GM21447 (cell line): ENCODE measurements at regions not wholly inside any gene's neighbourhood (a gene's known extent, or its start where the extent isn't known, plus 50 kb on each side); places are given as distances from the start of the nearest gene placed in this dataset.

Source experiments
- ATAC-seq: cut with Tn5 transposase; IDR thresholded peaks from one replicate; pipeline ENCODE4 v1.9.1; 2021; ENCODE audit not compliant: unreplicated experiment

- ATAC-seq, result no peak
These were observed 353.1 kb downstream of the UQCRFS1 start for GRCh38 chr19:28859811-28860210.

- no peak for ATAC-seq
These were observed 354.0 kb downstream of the UQCRFS1 start for GRCh38 chr19:28858933-28859332.

DNA sequence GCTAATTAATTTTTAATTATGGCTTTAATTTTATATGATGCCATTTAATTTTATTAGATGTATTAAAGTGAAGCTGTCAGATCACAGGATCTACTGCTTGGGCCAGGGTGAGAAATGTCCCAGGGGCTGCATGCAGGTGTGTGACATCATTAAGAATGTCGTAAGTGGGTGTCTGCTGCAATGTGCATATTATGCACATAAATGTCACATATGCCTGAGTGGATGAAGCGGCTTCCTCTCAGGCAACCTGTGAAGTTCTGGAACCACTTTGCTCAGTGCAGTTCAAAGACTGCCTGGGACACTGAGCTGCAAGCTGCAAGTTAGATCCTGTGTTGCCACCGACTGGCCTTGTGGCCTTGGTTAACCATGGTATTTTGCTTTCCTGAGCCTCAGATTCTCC, 355.0 kb downstream of the UQCRFS1 start:
- no peak for ATAC-seq

DNA sequence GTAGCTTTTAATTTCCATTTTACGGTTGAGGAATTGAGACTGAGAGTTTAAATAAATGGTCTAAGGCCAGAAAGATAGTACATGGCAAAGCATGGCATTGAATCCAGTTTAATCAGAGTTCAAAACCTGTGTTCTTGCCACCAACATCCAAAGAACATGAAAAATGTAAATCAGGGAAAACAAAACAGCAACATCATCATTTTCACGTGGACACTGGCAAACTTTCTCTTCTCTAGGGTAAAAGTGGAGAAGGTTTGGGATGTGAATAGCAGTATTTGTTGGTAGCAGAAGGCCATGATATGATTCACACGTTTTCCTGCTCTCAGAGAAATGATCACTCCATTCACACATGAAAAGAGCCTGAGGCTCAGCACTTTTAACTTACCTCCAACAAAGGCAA, 357.7 kb downstream of the UQCRFS1 start:
- no peak for ATAC-seq

DNA sequence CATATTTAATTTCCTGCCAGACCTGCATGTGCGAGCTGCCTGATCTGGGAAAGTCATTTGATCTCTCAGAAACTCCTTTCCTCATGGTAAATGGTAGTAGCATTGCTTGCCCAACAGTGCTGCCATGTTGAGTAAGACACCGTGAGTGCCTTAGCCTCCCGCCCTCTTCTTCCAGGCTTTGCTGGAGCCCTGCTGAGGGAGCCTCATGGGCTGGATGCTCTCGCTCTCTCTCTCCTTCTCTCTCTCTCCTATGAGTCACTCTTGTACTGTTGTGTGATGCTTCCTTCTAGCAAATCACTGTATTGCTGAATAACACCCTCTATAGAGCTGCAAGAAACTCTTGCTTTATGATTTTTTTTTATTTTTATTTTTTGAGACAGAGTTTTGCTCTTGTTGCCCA, 365.5 kb downstream of the UQCRFS1 start:
- ATAC-seq, result no peak

DNA sequence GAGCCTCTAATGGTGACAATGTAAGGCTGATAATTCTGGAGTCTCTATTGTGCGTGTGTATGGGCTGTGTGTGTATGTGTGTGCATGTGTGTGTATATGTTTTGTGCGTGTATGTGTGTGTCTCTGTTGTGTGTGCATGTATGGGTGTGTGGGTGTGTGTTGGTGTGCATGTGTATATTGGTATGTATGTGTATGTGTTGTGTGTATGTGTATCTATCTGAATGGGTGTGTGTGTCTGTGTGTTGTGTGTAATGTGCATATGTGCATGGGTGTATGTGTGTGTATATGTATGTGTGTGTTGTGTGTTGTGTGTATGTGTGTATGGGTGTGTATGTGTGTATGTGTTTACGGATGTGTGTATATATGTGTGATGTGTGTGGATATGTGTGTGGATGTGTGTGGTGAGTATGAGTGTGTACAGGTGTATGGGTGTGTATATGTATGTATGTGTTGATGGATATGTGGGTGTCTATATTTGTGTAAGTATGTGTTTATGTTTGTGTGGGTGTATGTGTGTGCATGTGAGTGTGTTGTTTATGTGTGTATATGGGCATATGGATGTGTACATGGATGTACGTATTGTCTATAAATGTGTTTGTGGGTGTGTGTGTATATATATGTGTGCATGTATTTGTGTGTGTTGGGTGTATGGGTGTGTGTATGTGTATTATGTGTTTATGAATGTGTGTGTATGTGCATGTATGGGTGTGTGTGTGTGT, 366.7 kb downstream of the UQCRFS1 start:
- ATAC-seq, result no peak

DNA sequence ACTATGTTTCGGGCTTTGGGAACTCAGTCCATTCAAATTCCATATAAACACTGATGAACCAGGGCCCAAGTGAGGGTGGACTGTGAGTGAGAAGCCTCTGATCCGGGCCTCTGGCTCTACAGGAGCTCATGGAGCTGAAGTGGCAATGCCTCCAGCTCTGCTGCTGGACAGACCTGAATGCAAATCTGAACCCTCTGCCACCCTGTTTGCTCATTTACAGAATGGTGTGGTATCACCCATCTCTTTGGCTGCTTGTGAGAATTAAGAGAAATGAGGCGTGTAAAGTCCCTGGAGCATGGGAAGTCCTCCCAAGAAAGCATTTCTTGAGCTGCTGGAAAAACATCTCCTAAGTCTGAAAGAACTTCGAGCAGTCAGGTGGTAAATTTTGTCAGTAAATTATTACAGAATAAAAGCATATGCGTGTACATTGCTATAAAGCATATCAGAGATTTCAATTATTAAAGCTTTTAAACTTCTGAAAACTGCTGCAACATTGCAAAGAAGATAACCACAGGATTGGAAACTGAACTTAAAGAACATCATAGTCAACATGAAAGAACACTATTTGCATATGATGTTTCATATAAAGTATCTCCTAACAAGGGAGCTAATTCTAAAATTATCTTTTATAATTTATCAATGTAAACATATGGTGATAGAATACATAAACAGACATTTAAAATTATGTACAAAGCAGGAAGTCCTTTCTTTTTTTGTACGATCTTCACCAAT, 369.0 kb downstream of the UQCRFS1 start:
- ATAC-seq, result no peak

GRCh38 chr19:28841531-28841930, 371.4 kb downstream of the UQCRFS1 start:
- ATAC-seq, result no peak

DNA sequence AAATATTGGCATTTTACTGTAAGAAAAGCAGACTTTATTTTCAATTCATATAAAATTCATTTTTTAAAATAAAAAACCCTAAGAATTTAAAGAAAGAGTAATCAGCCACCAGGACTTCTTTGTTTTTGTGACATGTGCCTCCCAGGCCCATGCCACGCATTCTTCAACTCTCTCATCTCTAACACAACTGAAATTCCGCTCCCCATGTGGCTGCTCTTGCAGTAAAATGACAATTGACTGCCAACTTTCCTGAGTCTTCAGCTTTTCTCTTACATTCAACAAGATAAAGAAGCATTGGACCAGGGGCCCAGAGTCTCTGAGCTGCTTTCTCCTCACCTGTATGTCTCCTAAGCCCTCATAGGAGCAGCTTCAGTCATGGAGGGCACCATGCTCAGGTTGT, 372.1 kb downstream of the UQCRFS1 start:
- no peak for ATAC-seq

GRCh38 chr19:28839455-28839854, 373.5 kb downstream of the UQCRFS1 start:
- no peak for ATAC-seq

GRCh38 chr19:28838909-28839308, 374.0 kb downstream of the UQCRFS1 start:
- no peak for ATAC-seq

DNA sequence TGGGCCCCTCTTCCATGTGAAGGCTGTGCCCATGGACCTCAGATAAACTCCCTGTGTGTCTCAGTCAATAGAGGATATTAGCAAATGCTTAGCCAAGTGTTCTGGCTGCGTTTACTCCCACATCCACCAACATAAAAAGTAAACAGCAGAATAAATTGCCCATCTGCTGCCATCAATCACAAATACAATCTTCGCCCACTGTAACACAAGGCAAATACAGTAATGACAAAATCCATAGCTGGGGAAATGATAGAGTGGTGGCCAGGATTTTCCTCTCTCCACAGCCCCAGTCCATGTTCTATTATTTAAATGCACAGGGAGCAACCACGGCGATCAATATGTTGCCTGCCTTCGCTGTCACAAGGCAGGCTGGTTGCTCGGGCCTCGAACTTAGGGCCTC, 376.5 kb downstream of the UQCRFS1 start:
- no peak for ATAC-seq

DNA sequence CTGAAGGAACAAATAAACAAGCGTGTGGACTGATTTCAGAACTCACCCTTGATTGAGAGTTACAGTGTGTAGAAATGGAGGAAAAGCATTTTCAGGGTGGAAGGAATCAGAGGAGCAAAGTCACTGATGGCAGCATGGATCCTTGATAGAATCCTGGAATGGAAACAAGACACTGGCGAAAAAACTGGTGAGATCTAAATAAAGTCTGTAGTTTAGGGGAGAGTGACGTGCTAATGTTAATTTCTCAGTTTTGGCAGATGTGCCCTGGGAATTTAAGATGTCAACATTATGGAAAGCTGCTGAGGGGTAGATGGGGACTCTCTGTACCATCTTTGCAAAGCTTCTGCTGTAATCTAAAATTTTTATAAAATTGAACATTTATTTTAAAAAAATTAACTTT, 378.0 kb downstream of the UQCRFS1 start:
- no peak for ATAC-seq

DNA sequence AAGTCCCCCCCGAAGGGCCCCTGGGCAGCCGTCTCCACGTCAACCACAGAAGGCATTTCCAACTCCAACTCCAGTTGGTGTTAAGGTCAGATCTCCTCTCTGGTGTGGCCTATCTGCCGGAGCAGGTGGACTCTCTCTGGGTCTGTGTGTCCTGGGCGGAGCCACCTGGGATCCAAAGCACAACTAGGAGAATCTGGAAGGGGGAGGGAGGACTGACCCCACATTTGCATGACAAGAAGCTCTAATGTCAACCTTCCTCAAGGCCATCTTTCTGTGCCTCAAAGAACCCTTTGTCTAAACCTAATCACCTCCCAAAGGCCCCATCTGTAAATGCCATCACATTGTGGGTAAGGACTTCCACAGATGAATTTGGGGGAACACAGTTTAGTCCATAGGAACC, 381.5 kb downstream of the UQCRFS1 start:
- ATAC-seq, result no peak

- ATAC-seq, result no peak
These were observed 383.2 kb downstream of the UQCRFS1 start for GRCh38 chr19:28829762-28830161.

- ATAC-seq, result no peak
These were observed 383.6 kb downstream of the UQCRFS1 start for GRCh38 chr19:28829359-28829758.

DNA sequence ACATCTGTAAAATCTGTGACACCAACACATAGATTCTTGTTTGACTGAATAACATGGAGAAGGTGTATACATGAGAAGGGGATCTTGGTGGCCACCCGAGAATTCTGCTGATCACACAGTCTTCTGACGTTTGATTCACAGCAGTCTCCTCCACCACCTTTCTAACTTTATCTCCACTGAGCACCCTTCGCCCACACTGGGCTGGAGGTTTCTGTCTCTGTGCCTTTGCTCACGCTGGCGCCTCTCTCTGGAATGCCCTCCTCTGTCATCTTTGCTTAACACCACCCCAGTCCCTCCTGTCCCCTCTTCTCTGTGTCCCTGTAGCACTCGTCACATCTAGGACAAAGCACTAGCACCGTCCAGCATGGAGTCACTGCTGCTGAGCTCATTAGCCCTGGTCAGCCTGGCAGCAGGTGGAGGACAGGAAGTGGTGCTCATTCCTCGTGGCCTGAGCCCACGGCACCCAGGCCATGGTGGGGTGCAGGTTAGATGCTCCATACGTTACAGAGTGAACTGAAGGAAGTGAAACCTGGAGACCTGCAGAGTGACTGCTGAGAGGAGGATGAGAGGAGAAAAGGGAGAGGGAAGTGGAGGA, 384.6 kb downstream of the UQCRFS1 start:
- ATAC-seq, result no peak

DNA sequence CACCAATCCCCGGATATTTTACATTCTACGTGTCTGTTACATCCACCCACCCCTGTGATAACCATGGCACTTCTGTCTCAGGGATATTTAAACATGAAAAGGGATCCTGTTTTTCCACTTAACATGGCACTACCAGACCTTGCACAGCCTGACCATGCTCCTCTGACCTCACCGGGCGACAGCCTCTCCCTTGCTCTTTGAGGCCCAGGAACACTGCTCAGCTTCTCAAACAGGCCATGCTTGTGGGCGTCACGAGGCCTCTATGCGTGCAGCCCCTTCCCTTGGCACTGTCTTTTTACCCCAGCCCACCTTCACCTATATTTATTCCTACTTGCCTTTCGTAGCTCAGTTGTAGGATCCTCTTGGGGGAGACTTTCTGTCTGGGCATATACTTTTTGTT, 385.6 kb downstream of the UQCRFS1 start:
- no peak for ATAC-seq

DNA sequence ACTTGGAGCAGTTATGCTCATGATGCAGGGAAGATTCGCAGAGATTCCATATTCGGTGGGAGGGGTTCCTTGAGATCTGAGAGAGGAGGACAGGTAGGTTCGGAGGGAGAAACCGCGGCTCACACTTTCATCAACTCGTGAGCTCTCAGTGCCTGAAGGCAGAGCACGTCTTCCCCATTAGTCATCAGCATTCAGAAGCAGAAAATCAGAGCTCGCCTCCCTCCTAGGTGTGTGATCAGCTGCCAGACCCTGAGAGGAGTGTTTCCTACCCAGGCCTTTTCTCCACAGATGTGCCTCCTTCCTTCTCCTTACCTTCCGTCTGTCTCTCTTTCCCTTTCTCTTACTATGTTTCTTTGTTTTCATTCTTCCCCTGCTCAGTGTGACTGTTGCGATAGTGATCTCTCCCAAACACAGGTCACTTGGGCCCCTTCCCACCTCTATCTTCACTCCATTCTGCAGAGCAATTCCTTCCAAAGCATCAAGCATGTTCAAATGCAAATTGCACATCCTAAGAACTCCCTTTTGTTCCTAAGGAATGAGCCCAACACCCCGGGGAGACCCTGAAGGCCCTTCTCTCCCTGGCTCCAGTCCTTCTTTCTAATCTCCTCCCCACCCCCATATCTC, 389.5 kb downstream of the UQCRFS1 start:
- no peak for ATAC-seq

DNA sequence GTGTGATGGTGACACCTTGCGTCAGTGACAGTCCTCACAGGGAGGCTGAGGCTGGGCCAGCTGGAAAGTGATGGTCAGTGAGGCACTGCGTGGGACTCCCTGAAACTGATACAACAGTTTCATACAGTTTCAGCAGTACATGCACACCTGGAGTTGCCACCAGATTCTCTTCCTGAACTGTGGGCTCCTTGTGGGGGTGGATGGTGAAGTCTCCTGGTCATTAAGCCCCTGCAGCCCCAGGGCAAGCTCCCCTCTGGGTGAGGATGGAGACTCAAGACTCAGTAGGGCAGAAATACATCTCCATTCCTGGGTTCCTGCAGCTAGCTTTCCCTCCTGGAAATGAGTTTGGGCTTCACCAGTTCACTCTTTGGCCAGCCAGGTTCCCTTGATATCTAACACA, 392.7 kb downstream of the UQCRFS1 start:
- ATAC-seq, result no peak

GRCh38 chr19:28815257-28815656, 397.7 kb downstream of the UQCRFS1 start:
- no peak for ATAC-seq

GRCh38 chr19:28794301-28794700, 418.6 kb downstream of the UQCRFS1 start:
- ATAC-seq, result no peak
